ENCODE measurements at regions not wholly inside any gene's neighbourhood (a gene's known extent, or its start where the extent isn't known, plus 50 kb on each side); places are given as distances from the start of the nearest gene placed in this dataset.

DNA sequence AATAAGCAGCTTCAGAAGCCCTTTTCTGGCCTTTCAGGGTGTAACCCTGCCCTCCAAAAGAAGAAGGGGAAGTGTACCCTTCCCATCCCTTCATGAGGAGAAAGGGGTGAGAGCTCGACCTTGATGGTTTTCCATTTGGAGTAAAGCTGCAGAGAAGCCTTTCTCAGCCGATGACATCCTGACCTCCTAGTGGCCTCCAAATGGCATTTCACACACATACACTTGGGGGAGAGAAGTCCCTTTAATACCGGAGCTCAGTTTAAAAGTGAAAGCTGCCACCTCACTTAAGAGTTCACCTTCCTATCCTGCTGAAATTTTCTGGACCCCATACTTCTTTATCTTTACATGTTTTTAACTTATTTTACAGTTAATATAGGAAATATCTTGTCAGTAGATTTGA is 716.7 kb downstream of the DCDC2C start:
- POLR2A ChIA-PET = no interaction called here

DNA sequence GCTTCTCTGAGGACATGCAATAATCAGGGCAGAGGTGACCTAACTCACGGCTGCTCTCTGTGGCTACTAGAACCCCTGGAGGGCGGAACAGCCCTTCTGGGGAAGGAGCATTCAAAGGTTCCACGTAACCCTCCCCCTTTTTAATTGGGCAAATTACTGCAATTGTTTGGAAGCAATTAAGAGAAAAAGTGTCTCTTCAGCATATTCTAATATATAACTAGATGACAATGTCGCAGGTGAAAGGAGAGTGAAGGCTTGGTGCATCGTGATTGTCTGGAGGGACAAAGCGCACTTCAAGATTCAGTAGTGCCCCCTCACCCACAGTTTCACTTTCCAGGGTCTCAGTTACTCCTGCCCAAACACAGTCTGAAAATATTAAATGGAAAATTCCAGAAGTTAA is 720.8 kb downstream of the DCDC2C start:
- Mint-ChIP-seq H3K27me3 (no peaks in the 10 kb centered on the region), H3K4me3 (no peak overlapping the region), H3K27ac (no peak overlapping the region), H3K4me1 (no peaks in the 10 kb centered on the region), H3K36me3 (ENCODE audit: low read depth) (no peaks in the 10 kb centered on the region), H3K9me3 (peaks cover 19% of the 10 kb centered on the region)
- DNase-seq = no peak
- POLR2A ChIA-PET = no interaction called here
- CTCF ChIA-PET = no interaction called here

More for the DNA sequence above, 716.7 kb downstream of the DCDC2C start:
- H3K9me3 Mint-ChIP-seq = peaks cover 24% of the 10 kb centered on the region
- no peak overlapping the region for H3K27ac Mint-ChIP-seq
- CTCF ChIA-PET = no interaction called here
- H3K4me3 Mint-ChIP-seq = no peak overlapping the region
- H3K27me3 Mint-ChIP-seq = no peaks in the 10 kb centered on the region
- no peaks in the 10 kb centered on the region for H3K4me1 Mint-ChIP-seq
- DNase-seq = no peak
- no peaks in the 10 kb centered on the region for H3K36me3 Mint-ChIP-seq (ENCODE audit: low read depth)

DNA sequence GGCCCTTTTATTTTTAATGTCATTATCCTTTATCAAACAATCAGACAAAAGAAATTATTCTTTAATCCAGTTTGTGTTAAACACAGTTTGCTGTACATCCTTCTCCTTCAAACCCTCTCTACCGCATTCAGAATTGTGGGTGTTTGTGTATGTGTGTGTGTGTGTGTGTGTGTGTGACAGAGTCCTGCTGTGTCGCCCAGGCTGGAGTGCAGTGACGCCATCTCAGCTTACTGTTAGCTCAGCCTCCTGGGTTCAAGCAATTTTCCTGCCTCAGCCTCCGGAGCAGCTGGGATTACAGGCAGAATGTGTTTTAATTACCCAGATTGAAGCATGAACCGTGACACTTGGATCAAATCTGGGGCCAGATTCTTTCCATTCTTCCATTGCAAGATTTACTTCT is 723.7 kb downstream of the DCDC2C start:
- Mint-ChIP-seq H3K4me1 (no peaks in the 10 kb centered on the region), H3K4me3 (no peak overlapping the region), H3K36me3 (ENCODE audit: low read depth) (no peaks in the 10 kb centered on the region), H3K27me3 (no peaks in the 10 kb centered on the region), H3K9me3 (peaks cover 21% of the 10 kb centered on the region), H3K27ac (no peak overlapping the region)
- CTCF ChIA-PET = no interaction called here
- POLR2A ChIA-PET = no interaction called here
- no peak for DNase-seq

DNA sequence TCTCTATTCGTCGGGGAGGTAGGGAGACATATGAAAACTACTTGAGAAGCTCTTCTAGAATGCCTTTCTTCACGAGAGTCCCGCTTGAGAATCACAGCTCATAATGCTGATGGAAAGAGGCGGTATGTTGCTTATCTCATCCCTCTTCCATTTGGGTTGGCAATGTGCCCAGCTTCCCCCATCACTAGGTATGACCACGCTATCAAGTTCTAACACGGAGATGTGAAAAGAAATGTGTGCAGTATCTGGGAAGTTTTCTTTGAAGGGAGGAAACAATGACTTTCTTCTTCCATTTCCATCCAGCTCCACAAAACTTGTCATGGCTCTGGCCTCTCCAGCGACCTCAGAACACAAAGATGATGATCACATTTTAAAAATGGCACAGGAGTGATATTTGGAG is 742.4 kb downstream of the DCDC2C start:
- no peak overlapping the region for H3K27ac Mint-ChIP-seq
- no peaks in the 10 kb centered on the region for H3K36me3 Mint-ChIP-seq (ENCODE audit: low read depth)
- CTCF ChIA-PET = no interaction called here

DNA sequence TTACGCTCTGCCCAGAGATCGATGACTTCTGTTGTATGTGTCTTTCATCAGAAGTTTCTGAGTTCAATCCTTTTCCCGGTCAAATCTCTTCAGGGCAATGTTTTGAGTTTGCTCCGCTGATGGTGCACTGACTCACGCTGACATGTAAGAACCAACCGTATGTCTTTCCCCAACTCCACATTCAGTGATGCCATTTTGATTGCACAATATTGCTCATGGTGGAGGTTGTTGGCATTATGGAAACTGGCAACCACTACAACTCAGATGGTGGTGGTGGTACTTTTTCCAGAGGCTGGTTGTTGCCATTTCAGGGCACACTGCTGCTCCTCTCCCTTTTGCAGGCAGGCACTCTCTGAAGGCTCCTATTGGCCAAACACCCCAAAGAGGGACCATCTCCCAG is 751.5 kb downstream of the DCDC2C start:
- CTCF ChIA-PET = no interaction called here
- no peak for DNase-seq
- POLR2A ChIA-PET = no interaction called here
- Mint-ChIP-seq H3K27ac (no peak overlapping the region), H3K4me1 (no peaks in the 10 kb centered on the region), H3K4me3 (no peak overlapping the region), H3K9me3 (peaks cover 9% of the 10 kb centered on the region), H3K27me3 (no peaks in the 10 kb centered on the region), H3K36me3 (ENCODE audit: low read depth) (no peaks in the 10 kb centered on the region)

More for the DNA sequence above, 742.4 kb downstream of the DCDC2C start:
- no peak for DNase-seq
- H3K4me3 Mint-ChIP-seq = no peak overlapping the region
- H3K27me3 Mint-ChIP-seq = no peaks in the 10 kb centered on the region
- no peaks in the 10 kb centered on the region for H3K4me1 Mint-ChIP-seq
- POLR2A ChIA-PET = interaction anchor here (0.5 kb wide), 1 partner anchor 812 kb away, joined by 3 read pairs; no protein-coding TSS in a partner anchor
- H3K9me3 Mint-ChIP-seq = peaks cover 7% of the 10 kb centered on the region

DNA sequence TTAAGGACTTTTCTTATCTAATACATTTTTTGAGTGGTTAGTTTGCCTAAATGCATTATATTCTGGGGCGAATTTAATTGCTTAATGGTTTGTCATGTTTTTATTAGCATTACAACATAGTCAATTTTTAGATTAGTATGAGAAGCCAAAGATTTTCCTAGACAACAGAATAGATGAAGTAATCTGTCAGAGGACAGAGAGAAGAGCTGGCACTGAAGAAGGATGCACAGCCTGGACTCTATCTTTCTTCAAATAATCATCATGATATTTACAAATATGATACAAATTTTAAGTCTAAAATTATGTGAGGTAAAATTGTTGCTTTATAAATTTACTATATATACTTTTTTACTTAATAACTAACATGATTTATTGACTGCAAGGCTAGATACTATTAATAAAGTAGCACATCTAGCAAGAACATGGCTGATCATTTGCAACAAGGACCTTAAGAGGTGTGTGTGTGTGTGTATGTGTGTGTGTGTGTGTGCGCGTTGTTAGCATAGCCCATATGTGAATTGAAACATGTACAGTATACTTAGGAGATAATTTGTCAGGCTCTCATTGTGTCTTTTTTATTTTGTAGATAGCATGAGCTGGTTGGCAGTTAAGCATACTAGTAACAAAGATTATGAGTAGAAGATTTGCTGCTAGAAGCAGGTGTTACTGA is 752.2 kb downstream of the DCDC2C start:
- Mint-ChIP-seq H3K27me3 (no peaks in the 10 kb centered on the region), H3K36me3 (ENCODE audit: low read depth) (no peaks in the 10 kb centered on the region), H3K4me3 (no peak overlapping the region), H3K4me1 (no peaks in the 10 kb centered on the region), H3K9me3 (peaks cover 9% of the 10 kb centered on the region), H3K27ac (no peak overlapping the region)
- ChIA-PET CTCF (no interaction called here), POLR2A (no interaction called here)
- DNase-seq = no peak

DNA sequence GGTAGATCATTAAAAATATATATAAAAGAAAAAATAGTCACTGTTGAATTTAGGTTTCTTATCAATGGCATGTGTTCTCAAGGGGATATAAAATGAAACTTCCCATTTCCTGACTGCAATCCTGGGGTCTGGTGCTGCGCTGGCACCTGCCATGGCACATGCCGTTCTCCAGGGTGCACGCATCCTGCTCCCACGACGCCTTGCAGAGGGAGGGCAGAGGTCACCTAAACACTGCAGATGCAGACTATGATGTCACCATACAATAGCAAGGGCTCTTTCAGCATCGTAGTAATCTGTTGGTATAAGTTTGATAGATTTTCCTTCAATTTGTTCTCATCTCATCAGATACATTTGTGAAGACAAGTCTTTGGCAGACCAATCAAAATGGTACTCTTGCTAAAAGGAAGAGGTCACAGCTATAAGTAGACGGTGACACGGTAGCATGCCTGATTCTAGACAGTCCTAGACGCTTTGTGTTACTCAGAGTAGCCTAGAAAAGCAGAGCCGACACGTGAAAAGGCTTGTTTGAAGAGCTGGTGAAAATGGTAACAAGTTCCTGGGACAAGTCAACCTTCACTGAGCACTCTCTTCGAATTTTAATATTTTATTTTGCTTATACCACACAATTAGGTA is 761.4 kb downstream of the DCDC2C start:
- peaks cover 11% of the 10 kb centered on the region for H3K9me3 Mint-ChIP-seq
- no peak overlapping the region for H3K4me3 Mint-ChIP-seq
- no peaks in the 10 kb centered on the region for H3K27me3 Mint-ChIP-seq
- H3K4me1 Mint-ChIP-seq = no peaks in the 10 kb centered on the region
- no peaks in the 10 kb centered on the region for H3K36me3 Mint-ChIP-seq (ENCODE audit: low read depth)
- ChIA-PET POLR2A (no interaction called here), CTCF (no interaction called here)
- no peak overlapping the region for H3K27ac Mint-ChIP-seq
- no peak for DNase-seq

DNA sequence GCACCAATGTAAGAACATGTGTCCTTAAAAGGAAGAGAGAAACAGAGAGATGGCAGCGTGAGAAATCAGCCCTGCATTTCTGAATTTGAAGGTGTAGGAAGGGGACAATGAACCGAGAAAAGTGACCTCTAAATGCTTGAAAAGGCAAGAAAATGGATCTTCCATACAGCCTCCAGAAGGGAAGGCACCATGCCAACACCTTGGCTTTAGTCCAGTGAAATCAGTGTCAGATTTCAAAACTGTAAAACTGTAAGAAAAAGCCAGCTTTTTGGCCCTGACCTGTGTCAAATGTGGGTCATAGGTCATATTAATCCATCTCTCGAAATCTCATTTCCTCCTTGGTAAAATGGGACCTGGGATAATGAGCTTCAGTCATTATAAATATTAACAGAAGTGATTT is 762.3 kb downstream of the DCDC2C start:
- H3K27me3 Mint-ChIP-seq = no peaks in the 10 kb centered on the region
- peaks cover 13% of the 10 kb centered on the region for H3K9me3 Mint-ChIP-seq
- no peaks in the 10 kb centered on the region for H3K4me1 Mint-ChIP-seq
- no peak overlapping the region for H3K4me3 Mint-ChIP-seq
- H3K27ac Mint-ChIP-seq = no peak overlapping the region
- no peak for DNase-seq
- POLR2A ChIA-PET = no interaction called here
- no peaks in the 10 kb centered on the region for H3K36me3 Mint-ChIP-seq (ENCODE audit: low read depth)
- CTCF ChIA-PET = no interaction called here

DNA sequence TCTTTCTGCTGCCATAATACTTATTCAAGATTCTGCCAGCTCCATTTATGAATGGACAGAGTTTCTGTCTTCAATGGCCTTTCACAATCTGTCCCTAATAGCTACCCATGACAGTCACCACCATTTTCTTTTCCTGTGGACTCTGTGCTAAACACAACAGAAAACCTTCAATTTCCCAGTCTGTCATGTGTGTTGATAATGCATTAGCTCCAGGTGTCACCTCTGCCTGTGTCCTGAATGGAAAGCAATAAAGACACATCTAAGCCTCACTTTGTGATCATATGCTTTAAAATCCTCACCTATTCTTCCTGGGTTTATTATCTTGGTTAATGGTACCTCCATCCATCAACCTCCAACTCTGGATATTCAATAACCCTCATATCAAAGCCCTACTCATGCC is 772.2 kb downstream of the DCDC2C start:
- Mint-ChIP-seq H3K27me3 (no peaks in the 10 kb centered on the region), H3K4me3 (no peak overlapping the region), H3K36me3 (ENCODE audit: low read depth) (no peaks in the 10 kb centered on the region), H3K4me1 (no peaks in the 10 kb centered on the region), H3K27ac (no peak overlapping the region), H3K9me3 (peaks cover 11% of the 10 kb centered on the region)
- CTCF ChIA-PET = no interaction called here
- POLR2A ChIA-PET = no interaction called here
- no peak for DNase-seq

DNA sequence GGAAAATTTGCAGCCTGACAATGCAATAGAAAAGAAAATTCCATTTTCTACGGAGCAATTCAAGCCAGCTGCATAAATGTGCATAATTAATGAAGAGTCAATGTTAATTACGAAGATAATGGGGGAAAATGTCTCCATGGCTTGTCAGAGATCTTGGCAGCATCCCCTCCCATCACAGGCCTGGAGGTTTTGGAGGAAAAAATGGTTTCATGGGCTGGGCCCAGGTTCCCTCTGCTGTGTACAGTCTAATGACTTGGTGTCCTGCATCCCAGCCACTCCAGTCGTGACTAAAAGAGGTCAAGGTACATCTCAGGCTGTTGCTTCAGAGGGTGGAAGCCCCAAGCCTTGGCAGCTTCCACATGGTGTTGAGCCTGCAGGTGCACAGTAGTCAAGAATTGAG is 779.7 kb downstream of the DCDC2C start:
- POLR2A ChIA-PET = no interaction called here
- Mint-ChIP-seq H3K9me3 (peaks cover 24% of the 10 kb centered on the region), H3K27me3 (no peaks in the 10 kb centered on the region), H3K27ac (no peak overlapping the region), H3K4me3 (no peak overlapping the region), H3K4me1 (no peaks in the 10 kb centered on the region), H3K36me3 (ENCODE audit: low read depth) (no peaks in the 10 kb centered on the region)
- CTCF ChIA-PET = no interaction called here
- DNase-seq = no peak

DNA sequence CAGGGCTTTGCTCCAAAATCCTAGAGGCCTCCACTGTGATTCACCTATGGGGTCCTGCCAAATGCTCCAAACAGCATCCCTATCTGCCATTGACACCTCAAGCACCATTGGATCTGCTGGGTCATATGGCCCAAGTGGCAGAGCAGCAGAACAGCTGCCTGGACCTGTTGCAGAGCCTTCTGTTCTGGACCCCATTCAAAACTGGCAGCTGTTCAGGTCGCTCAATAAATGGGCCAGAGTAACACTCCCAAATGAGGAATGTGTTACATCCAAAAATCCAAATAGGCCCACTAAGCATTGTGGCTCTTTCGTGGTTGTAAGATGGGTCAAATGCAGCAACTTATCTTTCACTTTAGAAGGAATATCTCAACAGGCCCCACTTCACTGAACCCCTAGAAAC is 783.6 kb downstream of the DCDC2C start:
- peaks cover 30% of the 10 kb centered on the region for H3K9me3 Mint-ChIP-seq
- no peaks in the 10 kb centered on the region for H3K4me1 Mint-ChIP-seq
- H3K27me3 Mint-ChIP-seq = no peaks in the 10 kb centered on the region
- DNase-seq = no peak
- POLR2A ChIA-PET = no interaction called here
- H3K36me3 Mint-ChIP-seq (ENCODE audit: low read depth) = no peaks in the 10 kb centered on the region
- CTCF ChIA-PET = no interaction called here
- no peak overlapping the region for H3K27ac Mint-ChIP-seq
- H3K4me3 Mint-ChIP-seq = no peak overlapping the region

DNA sequence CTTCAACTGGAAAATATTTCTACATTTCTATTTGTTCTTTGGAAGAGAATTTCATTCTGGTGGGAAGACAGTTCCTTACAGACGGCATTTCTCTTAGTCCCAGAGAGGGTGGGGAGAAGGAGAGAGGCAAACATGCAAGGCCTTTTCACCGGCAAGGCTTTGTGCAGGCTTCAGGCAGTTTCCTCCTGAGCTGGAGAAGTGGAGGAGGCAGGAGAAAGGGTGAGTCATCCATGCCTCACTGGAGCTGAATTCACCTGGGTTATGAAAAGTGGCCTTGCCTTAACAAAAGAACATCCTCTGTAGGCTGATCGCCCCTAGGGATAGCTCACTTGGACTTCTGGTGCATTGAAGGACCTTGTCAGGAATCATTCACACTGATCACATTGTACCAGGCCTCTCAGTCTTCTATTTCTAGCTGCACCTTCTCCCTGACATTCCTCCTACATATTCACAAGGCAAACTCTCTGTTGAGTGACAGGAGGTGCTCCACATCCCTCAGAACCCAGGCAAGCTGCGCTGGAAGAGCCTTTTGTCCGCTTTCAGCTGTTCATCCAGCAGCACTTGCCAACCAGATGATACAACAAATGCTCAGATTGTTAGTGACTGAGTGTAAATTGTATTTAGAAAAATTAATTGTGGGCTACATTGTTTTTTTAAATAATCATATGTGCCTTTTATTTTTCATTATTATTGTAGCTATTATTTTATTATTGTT is 796.1 kb downstream of the DCDC2C start:
- POLR2A ChIA-PET = no interaction called here
- Mint-ChIP-seq H3K4me3 (no peak overlapping the region), H3K36me3 (ENCODE audit: low read depth) (no peaks in the 10 kb centered on the region), H3K27me3 (no peaks in the 10 kb centered on the region), H3K9me3 (peaks cover 9% of the 10 kb centered on the region), H3K27ac (no peak overlapping the region), H3K4me1 (no peaks in the 10 kb centered on the region)
- no peak for DNase-seq
- CTCF ChIA-PET = no interaction called here

DNA sequence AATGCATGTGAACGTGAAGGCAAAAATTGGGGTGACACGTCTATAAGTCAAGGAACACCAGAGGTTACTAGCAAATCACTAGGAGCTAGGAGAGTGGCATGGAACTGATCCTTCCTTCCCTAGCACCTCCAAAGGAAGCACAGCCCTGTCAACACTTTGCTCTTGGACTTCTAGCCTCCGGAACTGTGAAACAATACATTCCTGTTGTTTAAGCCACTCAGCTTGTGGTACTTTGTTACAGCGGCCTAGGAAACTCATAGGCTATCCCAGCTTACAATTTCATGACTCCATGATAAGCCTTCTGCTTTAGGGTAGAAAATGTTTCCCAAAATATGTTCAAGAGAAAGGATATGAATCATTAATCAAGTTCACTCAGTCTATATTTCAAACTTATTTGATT is 798.1 kb downstream of the DCDC2C start:
- Mint-ChIP-seq H3K36me3 (ENCODE audit: low read depth) (no peaks in the 10 kb centered on the region), H3K27me3 (no peaks in the 10 kb centered on the region), H3K9me3 (peaks cover 16% of the 10 kb centered on the region), H3K4me3 (no peak overlapping the region), H3K27ac (no peak overlapping the region), H3K4me1 (no peaks in the 10 kb centered on the region)
- CTCF ChIA-PET = no interaction called here
- DNase-seq = no peak
- POLR2A ChIA-PET = no interaction called here

DNA sequence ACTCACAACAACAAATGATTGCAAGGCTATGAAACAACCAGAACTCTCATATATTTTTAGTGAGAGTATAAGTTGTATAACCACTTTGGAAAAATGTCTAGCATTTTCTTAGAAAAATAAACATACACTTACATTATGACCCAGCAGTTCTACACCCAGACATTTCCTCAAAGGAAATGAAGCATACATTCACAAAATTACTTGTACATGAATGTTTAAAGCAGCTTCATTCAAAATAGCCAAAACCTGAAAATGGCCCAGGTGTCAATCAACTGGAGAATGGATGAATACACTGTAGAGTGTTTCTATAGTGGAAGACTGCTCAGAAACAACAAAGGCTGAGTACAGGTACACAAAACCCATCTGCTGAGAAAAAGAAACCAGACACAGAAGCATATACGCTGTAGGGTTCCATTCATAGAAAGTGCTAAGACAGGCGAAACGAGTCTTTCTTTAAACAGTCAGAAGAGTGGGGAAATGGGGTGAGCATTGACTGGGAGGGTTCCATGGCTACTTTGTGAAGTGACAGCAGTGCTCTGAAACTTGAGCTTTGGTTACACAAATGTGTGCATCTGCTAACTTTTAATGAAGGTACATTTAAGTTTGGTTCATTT is 799.0 kb downstream of the DCDC2C start:
- no peak overlapping the region for H3K4me3 Mint-ChIP-seq
- no peaks in the 10 kb centered on the region for H3K36me3 Mint-ChIP-seq (ENCODE audit: low read depth)
- no peaks in the 10 kb centered on the region for H3K27me3 Mint-ChIP-seq
- no peak overlapping the region for H3K27ac Mint-ChIP-seq
- no peaks in the 10 kb centered on the region for H3K4me1 Mint-ChIP-seq
- POLR2A ChIA-PET = no interaction called here
- DNase-seq = no peak
- peaks cover 16% of the 10 kb centered on the region for H3K9me3 Mint-ChIP-seq
- CTCF ChIA-PET = no interaction called here
